Peyer's patch (tissue), 4 donors: ENCODE measurements at regions not wholly inside any gene's neighbourhood (a gene's known extent, or its start where the extent isn't known, plus 50 kb on each side); places are given as distances from the start of the nearest gene placed in this dataset.

Source experiments
- CTCF ChIP-seq, 6 experiments: fragments of 450-650 bp in 4 of 6; fragments of 200-600 bp in 2 of 6; sonication (generic) in 1 of 6; IDR thresholded peaks; one replicate each; pipeline ENCODE4 v1.5.1; 2017 to 2019; ENCODE audit warnings: antibody characterized with exemption in 6 of 6, mild to moderate bottlenecking in 3 of 6, moderate library complexity in 1 of 6
- POLR2A ChIP-seq, 2 donors: fragments of 450-650 bp; IDR thresholded peaks; one replicate each; pipeline ENCODE4 v1.5.1; 2017; ENCODE audit warnings: antibody characterized with exemption in 2 of 2, mild to moderate bottlenecking in 2 of 2, moderate library complexity in 2 of 2

GRCh38 chr9:27629425-27629824, 56.1 kb upstream of the C9orf72 start:
- TF ChIP-seq CTCF (IDR thresholded peaks at IDR 0.05) (no peak), POLR2A (IDR thresholded peaks at IDR 0.05) (no peak)
